ENCODE measurements at regions not wholly inside any gene's neighbourhood (a gene's known extent, or its start where the extent isn't known, plus 50 kb on each side); places are given as distances from the start of the nearest gene placed in this dataset.
A peak's percentile ranks its signal among the peaks of the same experiment; 100 is the strongest.

DNA sequence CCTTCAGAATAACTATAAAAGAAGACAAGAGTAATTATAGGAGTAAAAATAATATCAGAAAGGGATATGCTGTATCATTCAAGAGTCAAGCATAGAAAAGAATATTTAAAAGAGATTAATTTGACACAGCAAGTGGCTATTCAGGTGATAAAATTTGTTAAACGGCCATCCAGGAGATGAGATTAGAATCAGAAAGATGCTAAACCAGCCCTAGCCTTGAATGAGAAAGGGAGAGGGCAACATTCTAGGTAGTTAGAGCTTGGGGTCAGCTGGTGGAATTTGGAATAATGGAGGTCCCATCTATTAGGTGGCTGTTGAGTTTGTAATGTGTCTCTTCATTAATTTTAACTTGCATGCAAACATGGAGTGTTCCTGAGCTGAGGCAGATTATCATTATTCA lies 350.5 kb upstream of the PABPC4L start:
- H3K4me3 ChIP-seq (replicated peaks in 1 of 2; ENCODE audit: low read depth in 2 of 2, low read length in 2 of 2), result no peak overlapping the region
- TF ChIP-seq, protein P1, sequence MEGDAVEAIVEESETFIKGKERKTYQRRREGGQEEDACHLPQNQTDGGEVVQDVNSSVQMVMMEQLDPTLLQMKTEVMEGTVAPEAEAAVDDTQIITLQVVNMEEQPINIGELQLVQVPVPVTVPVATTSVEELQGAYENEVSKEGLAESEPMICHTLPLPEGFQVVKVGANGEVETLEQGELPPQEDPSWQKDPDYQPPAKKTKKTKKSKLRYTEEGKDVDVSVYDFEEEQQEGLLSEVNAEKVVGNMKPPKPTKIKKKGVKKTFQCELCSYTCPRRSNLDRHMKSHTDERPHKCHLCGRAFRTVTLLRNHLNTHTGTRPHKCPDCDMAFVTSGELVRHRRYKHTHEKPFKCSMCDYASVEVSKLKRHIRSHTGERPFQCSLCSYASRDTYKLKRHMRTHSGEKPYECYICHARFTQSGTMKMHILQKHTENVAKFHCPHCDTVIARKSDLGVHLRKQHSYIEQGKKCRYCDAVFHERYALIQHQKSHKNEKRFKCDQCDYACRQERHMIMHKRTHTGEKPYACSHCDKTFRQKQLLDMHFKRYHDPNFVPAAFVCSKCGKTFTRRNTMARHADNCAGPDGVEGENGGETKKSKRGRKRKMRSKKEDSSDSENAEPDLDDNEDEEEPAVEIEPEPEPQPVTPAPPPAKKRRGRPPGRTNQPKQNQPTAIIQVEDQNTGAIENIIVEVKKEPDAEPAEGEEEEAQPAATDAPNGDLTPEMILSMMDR (IDR thresholded peaks at IDR 0.05; ENCODE audit: low read depth, low read length), result no peak
- DNase-seq (ENCODE audit: low read depth in 2 of 2), result no peak

DNA sequence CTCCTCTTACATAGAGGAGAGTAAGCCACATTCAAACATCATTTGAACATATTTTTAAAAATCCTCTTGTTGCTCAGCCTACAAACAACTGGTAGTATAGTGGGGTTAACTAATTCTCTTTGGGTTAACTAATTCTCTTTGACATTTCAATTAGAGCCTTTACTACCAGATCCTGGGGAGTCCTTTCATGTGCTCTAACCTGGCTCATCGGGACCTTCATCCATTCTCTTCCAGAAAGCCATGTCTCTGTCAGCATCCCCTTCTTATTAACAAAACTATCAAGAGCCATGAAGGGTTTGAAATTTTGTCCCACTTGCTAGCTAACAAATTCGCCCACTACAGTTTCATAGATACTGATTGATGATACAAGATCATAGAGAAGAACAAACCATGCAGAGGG lies 349.8 kb upstream of the PABPC4L start:
- TF ChIP-seq, protein P1 (IDR thresholded peaks at IDR 0.05; ENCODE audit: low read depth, low read length), result no peak
- no peak for DNase-seq (ENCODE audit: low read depth in 2 of 2)
- no peak overlapping the region for H3K4me3 ChIP-seq (replicated peaks in 1 of 2; ENCODE audit: low read depth in 2 of 2, low read length in 2 of 2)

DNA sequence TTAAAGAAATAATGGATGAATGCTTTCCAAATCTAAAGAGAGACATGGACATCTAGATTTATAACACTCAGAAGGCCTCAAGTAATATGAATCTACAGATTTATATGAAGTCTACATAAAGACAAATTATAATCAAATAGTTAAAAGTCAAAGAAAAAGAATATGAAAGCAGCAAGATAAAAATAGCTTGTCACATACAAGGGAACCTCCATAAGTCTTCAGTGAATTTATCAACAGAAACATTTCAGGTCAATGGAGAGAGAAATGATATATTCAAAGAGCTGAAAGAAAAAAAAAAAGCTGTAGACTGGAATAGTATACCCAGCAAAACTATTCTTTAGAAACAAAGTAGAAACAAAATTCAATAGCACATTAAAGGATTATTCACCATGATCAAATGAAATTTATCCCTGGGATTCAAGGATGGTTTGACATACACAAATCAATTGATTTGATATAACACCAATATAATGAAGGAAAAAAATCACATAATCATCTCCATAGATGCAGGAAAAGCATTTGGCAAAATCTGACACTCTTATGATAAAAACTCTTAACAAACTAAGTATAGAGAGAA lies 346.6 kb upstream of the PABPC4L start:
- no peak overlapping the region for H3K4me3 ChIP-seq (replicated peaks in 1 of 2; ENCODE audit: low read depth in 2 of 2, low read length in 2 of 2)
- DNase-seq (ENCODE audit: low read depth in 2 of 2), result no peak
- TF ChIP-seq, protein P1 (IDR thresholded peaks at IDR 0.05; ENCODE audit: low read depth, low read length), result no peak

DNA sequence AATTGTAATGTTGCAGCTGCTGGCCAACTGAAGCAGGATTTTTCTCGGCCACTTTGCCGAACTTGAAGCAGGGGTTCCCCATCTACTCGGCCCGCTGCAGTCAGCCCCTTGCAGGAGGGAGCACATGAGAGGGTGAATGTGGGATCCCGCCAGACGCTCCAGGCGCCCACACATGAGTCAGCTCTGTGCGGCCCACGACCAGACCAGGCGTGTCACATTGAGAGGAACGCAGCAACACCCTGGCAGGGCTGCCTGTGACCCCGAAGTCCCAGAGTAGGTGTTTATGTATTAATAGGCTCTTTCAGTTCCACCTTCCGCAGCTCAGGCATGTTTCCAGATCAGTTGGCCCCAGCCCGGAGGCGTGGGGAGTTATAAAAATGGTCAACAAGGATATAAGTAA lies 344.7 kb upstream of the PABPC4L start:
- TF ChIP-seq, protein P1 (IDR thresholded peaks at IDR 0.05; ENCODE audit: low read depth, low read length), result no peak
- H3K4me3 ChIP-seq (replicated peaks in 1 of 2; ENCODE audit: low read depth in 2 of 2, low read length in 2 of 2), result no peak overlapping the region
- DNase-seq (ENCODE audit: low read depth in 2 of 2), result no peak

DNA sequence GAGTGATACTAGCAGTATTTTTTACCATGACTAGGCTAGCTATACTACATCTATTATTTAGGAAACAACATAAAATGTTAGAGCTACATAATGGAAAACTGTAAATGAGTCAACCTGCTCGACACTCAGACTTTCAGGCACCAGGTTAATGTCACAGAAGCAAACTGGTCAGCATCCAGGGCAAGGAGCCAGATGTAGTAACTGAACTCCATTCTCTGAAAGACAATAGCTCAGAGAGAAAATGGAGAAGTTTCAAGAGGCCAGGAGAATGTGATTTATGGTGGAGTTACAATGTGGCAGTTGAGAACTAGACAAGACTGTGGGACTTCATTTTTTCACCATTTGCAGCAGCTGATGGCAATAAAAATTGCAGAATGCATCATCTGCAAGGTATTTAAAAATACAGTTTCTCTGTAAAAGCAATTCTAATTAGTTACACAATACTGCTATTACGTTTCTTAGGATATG lies 342.7 kb upstream of the PABPC4L start:
- TF ChIP-seq, protein P1 (IDR thresholded peaks at IDR 0.05; ENCODE audit: low read depth, low read length), result no peak
- no peak overlapping the region for H3K4me3 ChIP-seq (replicated peaks in 1 of 2; ENCODE audit: low read depth in 2 of 2, low read length in 2 of 2)
- peak in 1 of 2 donors; percentile 3 for DNase-seq (ENCODE audit: low read depth in 2 of 2)

DNA sequence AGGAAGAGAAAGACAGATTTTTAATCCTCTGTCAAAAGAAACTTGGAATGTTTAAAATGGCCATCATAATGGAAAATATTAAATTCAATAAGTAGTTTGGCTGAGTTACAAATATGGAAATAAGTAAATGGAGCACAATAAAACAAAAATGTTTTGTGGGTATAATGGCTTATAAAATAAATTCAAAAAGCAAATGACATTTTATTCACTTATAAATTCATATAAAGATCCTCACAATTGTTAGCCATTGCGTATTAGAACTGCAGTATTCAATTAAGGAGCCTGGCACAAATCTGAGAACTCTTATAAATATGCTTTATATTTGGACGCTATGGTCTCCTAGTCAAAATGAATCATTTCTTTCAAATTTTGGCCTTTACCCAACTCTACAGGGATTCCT lies 339.0 kb upstream of the PABPC4L start:
- H3K4me3 ChIP-seq (replicated peaks in 1 of 2; ENCODE audit: low read depth in 2 of 2, low read length in 2 of 2), result no peak overlapping the region

More for the DNA sequence above, 339.0 kb upstream of the PABPC4L start:
- DNase-seq (ENCODE audit: low read depth in 2 of 2), result no peak
- TF ChIP-seq, protein P1 (IDR thresholded peaks at IDR 0.05; ENCODE audit: low read depth, low read length), result no peak
